ENCODE measurements at regions not wholly inside any gene's neighbourhood (a gene's known extent, or its start where the extent isn't known, plus 50 kb on each side); places are given as distances from the start of the nearest gene placed in this dataset.

GRCh38 chr5:4659851-4660250, 480.3 kb upstream of the ADAMTS16 start:
- TF ChIP-seq CTCF (IDR thresholded peaks at IDR 0.05) = no peak
- TF ChIP-seq POLR2A (IDR thresholded peaks at IDR 0.05) = no peak

All from Peyer's patch (tissue), 4 donors.